Adrenal gland (tissue), 5 donors: ENCODE measurements at regions not wholly inside any gene's neighbourhood (a gene's known extent, or its start where the extent isn't known, plus 50 kb on each side); places are given as distances from the start of the nearest gene placed in this dataset.

Experiments
- POLR2A ChIP-seq, 2 donors: fragments of 450-650 bp; IDR thresholded peaks; one replicate each; pipeline ENCODE4 v1.6.1; 2017; ENCODE audit warnings: antibody characterized with exemption in 2 of 2, mild to moderate bottlenecking in 2 of 2, moderate library complexity in 1 of 2
- TF ChIP-seq, protein P1 (sequence below), 6 experiments: fragments of 450-650 bp in 4 of 6; fragments of 200-600 bp in 2 of 6; sonication (generic) in 1 of 6; IDR thresholded peaks; 1 replicate in 5 of 6; 2 replicates in 1 of 6; pipeline versions ENCODE4 v1.5.1 to v1.8.0; 2016 to 2021; ENCODE audit warnings: antibody characterized with exemption in 6 of 6, mild to moderate bottlenecking in 2 of 6, moderate library complexity in 1 of 6
- donor health status: DM: no; HTN: no; CAD: no.

DNA sequence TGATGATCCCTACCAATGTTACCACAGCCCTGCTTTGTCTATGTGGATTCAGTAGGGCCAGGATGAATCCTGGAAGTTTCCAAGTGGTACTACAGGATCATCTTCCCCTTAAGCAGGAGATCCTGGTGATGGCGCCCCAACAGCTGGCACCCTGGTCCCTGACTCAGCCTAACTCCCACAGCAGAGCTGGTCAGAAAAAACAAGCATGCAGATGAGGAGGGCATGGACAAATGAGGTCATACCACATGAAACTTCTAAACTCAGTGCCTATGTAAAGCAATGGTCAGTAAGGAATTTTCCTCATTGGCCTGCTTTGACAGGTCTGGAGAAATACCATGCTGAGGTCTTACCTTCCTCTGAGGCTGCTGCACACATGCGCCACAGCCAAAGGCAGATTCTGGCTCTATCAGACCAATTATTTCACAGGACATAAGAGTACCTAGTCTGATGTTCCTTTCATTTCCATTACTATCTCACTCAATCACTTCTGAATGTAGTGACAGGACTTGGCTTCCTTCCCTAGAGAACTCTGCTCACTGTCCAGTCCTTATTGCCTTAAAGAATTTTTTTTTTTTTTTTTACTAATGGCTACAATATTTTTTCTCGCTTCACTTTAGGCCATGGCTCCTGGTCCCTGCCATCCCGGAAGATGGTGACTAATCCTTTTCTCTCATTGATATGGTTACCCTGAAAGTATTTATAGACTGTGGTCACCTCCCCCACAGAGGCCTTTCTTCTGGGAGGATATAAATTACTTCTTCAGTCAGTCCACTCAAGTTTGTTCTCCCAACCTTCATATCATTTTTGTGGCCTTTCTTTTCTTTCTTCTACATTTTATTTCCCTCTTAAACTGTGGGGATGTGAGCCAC is 525.2 kb upstream of the PSMD7 start:
- TF ChIP-seq, protein P1, sequence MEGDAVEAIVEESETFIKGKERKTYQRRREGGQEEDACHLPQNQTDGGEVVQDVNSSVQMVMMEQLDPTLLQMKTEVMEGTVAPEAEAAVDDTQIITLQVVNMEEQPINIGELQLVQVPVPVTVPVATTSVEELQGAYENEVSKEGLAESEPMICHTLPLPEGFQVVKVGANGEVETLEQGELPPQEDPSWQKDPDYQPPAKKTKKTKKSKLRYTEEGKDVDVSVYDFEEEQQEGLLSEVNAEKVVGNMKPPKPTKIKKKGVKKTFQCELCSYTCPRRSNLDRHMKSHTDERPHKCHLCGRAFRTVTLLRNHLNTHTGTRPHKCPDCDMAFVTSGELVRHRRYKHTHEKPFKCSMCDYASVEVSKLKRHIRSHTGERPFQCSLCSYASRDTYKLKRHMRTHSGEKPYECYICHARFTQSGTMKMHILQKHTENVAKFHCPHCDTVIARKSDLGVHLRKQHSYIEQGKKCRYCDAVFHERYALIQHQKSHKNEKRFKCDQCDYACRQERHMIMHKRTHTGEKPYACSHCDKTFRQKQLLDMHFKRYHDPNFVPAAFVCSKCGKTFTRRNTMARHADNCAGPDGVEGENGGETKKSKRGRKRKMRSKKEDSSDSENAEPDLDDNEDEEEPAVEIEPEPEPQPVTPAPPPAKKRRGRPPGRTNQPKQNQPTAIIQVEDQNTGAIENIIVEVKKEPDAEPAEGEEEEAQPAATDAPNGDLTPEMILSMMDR (IDR thresholded peaks at IDR 0.05) = no peak
- no peak for TF ChIP-seq POLR2A (IDR thresholded peaks at IDR 0.05)
